ENCODE measurements at regions not wholly inside any gene's neighbourhood (a gene's known extent, or its start where the extent isn't known, plus 50 kb on each side); places are given as distances from the start of the nearest gene placed in this dataset.

DNA sequence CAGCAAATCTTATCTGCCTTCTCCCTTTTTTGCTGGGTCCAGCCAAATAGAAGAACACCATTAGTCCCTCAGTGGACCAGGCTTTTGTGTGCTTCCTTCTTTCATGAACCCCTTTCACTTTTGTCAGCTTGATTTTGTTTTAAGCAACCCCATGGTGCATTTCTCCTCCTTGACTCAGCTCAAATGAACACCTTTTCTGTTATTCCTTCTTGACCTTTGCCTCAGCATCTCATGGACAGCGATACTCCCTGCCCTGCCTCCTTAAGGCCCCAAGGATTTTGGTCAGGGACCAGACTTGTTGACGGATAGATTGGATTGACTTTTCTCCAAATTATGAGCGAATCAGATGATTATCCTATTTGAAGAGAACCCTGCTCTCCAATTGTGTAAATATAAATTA lies 356.6 kb upstream of the USP24 start:
- TF ChIP-seq, protein P1, sequence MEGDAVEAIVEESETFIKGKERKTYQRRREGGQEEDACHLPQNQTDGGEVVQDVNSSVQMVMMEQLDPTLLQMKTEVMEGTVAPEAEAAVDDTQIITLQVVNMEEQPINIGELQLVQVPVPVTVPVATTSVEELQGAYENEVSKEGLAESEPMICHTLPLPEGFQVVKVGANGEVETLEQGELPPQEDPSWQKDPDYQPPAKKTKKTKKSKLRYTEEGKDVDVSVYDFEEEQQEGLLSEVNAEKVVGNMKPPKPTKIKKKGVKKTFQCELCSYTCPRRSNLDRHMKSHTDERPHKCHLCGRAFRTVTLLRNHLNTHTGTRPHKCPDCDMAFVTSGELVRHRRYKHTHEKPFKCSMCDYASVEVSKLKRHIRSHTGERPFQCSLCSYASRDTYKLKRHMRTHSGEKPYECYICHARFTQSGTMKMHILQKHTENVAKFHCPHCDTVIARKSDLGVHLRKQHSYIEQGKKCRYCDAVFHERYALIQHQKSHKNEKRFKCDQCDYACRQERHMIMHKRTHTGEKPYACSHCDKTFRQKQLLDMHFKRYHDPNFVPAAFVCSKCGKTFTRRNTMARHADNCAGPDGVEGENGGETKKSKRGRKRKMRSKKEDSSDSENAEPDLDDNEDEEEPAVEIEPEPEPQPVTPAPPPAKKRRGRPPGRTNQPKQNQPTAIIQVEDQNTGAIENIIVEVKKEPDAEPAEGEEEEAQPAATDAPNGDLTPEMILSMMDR (conservative IDR thresholded peaks at IDR 0.05 in 1 of 2, IDR thresholded peaks at IDR 0.05 in 1 of 2; ENCODE audit: low read depth in 1 of 2, low read length in 2 of 2) = no peak
- TF ChIP-seq EZH2 (IDR thresholded peaks at IDR 0.05; ENCODE audit: low read length, missing control alignments) = no peak
- no peak overlapping the region for H2AFZ ChIP-seq (ENCODE audit: low read length)

DNA sequence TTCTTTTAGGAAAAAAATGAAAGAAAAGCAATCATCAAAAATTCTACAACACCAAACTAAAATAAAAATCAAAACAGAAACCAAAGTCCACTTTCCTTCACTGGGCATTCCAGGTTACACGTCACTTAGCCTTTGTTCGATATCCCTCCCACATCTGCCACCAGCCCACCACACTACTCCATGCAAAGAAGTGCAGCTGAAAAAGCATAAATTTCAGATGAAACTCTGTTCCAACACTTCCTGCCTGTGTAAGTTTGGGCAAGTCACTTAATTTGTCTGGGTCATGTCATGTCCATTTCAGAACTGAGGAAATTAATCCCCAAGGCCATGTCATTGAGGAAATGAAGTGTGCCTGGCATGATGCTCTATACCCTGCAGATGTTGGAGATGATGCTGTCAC lies 354.3 kb upstream of the USP24 start:
- TF ChIP-seq EZH2 (IDR thresholded peaks at IDR 0.05; ENCODE audit: low read length, missing control alignments) = no peak
- TF ChIP-seq, protein P1 (conservative IDR thresholded peaks at IDR 0.05 in 1 of 2, IDR thresholded peaks at IDR 0.05 in 1 of 2; ENCODE audit: low read depth in 1 of 2, low read length in 2 of 2) = no peak
- no peaks in the 10 kb centered on the region for H3K79me2 ChIP-seq (ENCODE audit: control insufficient read depth, insufficient read depth, low read length)
- no peak overlapping the region for H3K4me3 ChIP-seq (replicated peaks in 1 of 4; ENCODE audit: control extremely low read depth in 1 of 4, insufficient read depth in 1 of 4, low read depth in 3 of 4, low read length in 4 of 4)

More for the DNA sequence above, 356.6 kb upstream of the USP24 start:
- Histone ChIP-seq H3K4me2 (ENCODE audit: extremely low read depth, insufficient read depth, low read length) (no peak overlapping the region), H3K9me3 (ENCODE audit: control insufficient read depth, insufficient read depth, low read depth, low read length) (no peaks in the 10 kb centered on the region), H3K9ac (ENCODE audit: insufficient read depth, low read length) (no peak overlapping the region), H3K36me3 (ENCODE audit: control insufficient read depth, insufficient read depth, low read length) (no peaks in the 10 kb centered on the region), H4K20me1 (ENCODE audit: control insufficient read depth, extremely low read depth, insufficient read depth, low read length) (no peaks in the 10 kb centered on the region), H3K4me1 (ENCODE audit: control insufficient read depth, extremely low read depth, insufficient read depth, low read length) (peaks cover 5% of the 10 kb centered on the region), H3K27ac (ENCODE audit: insufficient read depth, low read length) (no peak overlapping the region), H3K79me2 (ENCODE audit: control insufficient read depth, insufficient read depth, low read length) (no peaks in the 10 kb centered on the region), H3K27me3 (ENCODE audit: control insufficient read depth, insufficient read depth, low read length) (no peaks in the 10 kb centered on the region), H3K4me3 (replicated peaks in 1 of 4; ENCODE audit: control extremely low read depth in 1 of 4, insufficient read depth in 1 of 4, low read depth in 3 of 4, low read length in 4 of 4) (no peak overlapping the region)
- no peak for DNase-seq (ENCODE audit: low read depth in 2 of 2)

DNA sequence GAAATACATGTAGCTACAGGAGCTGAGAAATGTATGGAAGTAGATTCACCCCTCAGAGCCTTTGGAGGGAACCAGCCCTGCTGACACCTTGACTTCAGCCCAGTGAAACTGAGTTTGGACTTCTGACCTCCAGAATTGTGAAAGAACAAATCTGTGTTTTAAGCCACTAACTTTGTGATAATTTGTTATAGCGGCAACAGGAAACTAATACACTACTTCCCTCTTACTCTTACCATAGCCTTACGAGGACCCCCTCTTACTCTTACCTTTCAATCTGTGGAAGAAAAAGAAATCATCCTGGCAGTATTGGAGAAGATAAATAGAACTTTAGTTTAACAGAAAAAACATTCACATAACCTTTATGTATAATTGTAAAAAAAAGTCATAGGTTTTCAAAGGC lies 353.6 kb upstream of the USP24 start:
- no peak overlapping the region for H3K4me2 ChIP-seq (ENCODE audit: extremely low read depth, insufficient read depth, low read length)
- no peaks in the 10 kb centered on the region for H4K20me1 ChIP-seq (ENCODE audit: control insufficient read depth, extremely low read depth, insufficient read depth, low read length)
- TF ChIP-seq, protein P1 (conservative IDR thresholded peaks at IDR 0.05 in 1 of 2, IDR thresholded peaks at IDR 0.05 in 1 of 2; ENCODE audit: low read depth in 1 of 2, low read length in 2 of 2) = no peak
- no peak for TF ChIP-seq EZH2 (IDR thresholded peaks at IDR 0.05; ENCODE audit: low read length, missing control alignments)
- no peak overlapping the region for H3K4me3 ChIP-seq (replicated peaks in 1 of 4; ENCODE audit: control extremely low read depth in 1 of 4, insufficient read depth in 1 of 4, low read depth in 3 of 4, low read length in 4 of 4)
- no peaks in the 10 kb centered on the region for H3K27me3 ChIP-seq (ENCODE audit: control insufficient read depth, insufficient read depth, low read length)
- H3K9ac ChIP-seq (ENCODE audit: insufficient read depth, low read length) = no peak overlapping the region
- H3K79me2 ChIP-seq (ENCODE audit: control insufficient read depth, insufficient read depth, low read length) = no peaks in the 10 kb centered on the region
- no peak overlapping the region for H2AFZ ChIP-seq (ENCODE audit: low read length)
- H3K27ac ChIP-seq (ENCODE audit: insufficient read depth, low read length) = no peak overlapping the region
- no peaks in the 10 kb centered on the region for H3K9me3 ChIP-seq (ENCODE audit: control insufficient read depth, insufficient read depth, low read depth, low read length)
- no peaks in the 10 kb centered on the region for H3K36me3 ChIP-seq (ENCODE audit: control insufficient read depth, insufficient read depth, low read length)
- H3K4me1 ChIP-seq (ENCODE audit: control insufficient read depth, extremely low read depth, insufficient read depth, low read length) = peaks cover 5% of the 10 kb centered on the region
- no peak for DNase-seq (ENCODE audit: low read depth in 2 of 2)

More for the DNA sequence above, 354.3 kb upstream of the USP24 start:
- H3K4me2 ChIP-seq (ENCODE audit: extremely low read depth, insufficient read depth, low read length) = no peak overlapping the region
- no peak for DNase-seq (ENCODE audit: low read depth in 2 of 2)
- H2AFZ ChIP-seq (ENCODE audit: low read length) = peak overlapping the region; percentile 24
- H3K27me3 ChIP-seq (ENCODE audit: control insufficient read depth, insufficient read depth, low read length) = no peaks in the 10 kb centered on the region
- H4K20me1 ChIP-seq (ENCODE audit: control insufficient read depth, extremely low read depth, insufficient read depth, low read length) = no peaks in the 10 kb centered on the region
- no peak overlapping the region for H3K27ac ChIP-seq (ENCODE audit: insufficient read depth, low read length)
- no peaks in the 10 kb centered on the region for H3K9me3 ChIP-seq (ENCODE audit: control insufficient read depth, insufficient read depth, low read depth, low read length)
- no peaks in the 10 kb centered on the region for H3K36me3 ChIP-seq (ENCODE audit: control insufficient read depth, insufficient read depth, low read length)
- peaks cover 5% of the 10 kb centered on the region for H3K4me1 ChIP-seq (ENCODE audit: control insufficient read depth, extremely low read depth, insufficient read depth, low read length)
- no peak overlapping the region for H3K9ac ChIP-seq (ENCODE audit: insufficient read depth, low read length)
